ENCODE measurements at regions not wholly inside any gene's neighbourhood (a gene's known extent, or its start where the extent isn't known, plus 50 kb on each side); places are given as distances from the start of the nearest gene placed in this dataset.

DNA sequence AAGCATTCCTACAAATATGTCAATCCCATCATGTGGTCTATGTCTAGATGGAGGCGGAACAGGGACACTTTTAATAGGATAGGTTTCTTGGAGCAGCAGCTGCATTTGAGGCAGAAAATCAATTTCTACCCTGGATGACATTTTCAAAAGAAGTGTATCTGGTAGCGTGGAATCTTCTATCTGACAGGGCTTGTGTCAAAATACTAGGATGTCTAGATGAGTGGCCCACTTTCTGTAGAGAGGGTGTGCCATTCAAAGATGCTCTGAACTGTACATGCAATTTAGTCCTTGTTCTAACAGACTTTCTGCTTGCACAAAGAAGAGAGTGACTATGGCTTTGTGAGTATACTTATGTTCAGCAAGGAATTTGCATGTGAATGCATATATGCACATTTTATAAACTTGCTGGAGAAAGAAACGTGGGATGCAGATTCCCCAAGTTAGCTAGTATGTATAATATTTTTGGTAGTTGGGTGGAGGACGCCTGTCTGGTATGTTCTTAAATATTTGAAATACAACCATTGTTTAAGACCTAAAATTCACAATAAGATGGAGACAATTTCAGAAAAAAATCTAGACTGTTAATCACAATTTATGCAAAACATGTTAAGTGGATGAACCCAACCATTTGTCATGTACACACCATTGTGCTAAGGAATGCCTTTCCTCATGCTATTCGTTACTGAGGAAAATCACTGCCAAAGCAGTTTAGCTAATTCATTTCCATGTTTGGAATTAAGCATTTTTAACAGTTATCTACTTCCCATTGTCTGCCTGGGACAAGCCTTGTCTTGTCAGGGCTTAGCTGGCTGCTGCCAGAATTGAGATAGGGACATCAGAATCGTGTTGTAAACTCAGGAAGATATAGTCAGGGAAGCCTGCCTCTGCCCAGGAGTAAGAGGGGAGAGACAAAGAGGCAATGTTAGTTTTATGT lies 129.1 kb upstream of the MEF2C start:
- Histone ChIP-seq H3K9me3 (no peaks in the 10 kb centered on the region), H3K27me3 (no peaks in the 10 kb centered on the region), H3K4me3 (no peak overlapping the region), H3K4me1 (no peaks in the 10 kb centered on the region), H3K27ac (no peak overlapping the region), H3K36me3 (no peaks in the 10 kb centered on the region)
- no peak for TF ChIP-seq CTCF (IDR thresholded peaks at IDR 0.05)
- TF ChIP-seq POLR2AphosphoS5 (IDR thresholded peaks at IDR 0.05; ENCODE audit: insufficient read depth in 1 of 2, low read depth in 1 of 2) = no peak
- no peak for TF ChIP-seq POLR2A (IDR thresholded peaks at IDR 0.05)
- DNase-seq (ENCODE audit: extremely low spot score in 2 of 2) = no peak
- intact Hi-C loops (cut with DNase I) = no loop called here

DNA sequence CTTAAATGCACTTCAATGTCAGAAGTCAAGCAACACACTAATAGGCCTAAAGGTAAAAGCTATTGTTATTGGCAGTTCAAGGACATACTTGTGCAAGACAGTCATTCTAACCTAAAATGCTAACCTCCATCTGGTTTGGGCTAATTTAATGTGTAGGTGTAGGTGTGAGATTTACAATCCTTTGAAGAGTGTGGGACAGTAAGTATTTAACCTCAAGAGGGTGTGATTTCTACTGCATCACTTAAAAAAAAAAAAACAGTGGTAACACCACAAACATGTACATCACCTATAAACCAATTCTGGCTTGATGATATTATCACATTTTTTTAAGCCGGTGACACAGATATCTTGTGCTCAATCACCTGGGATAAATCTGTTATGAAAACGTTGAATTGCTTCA lies 127.5 kb upstream of the MEF2C start:
- Histone ChIP-seq H3K4me1 (no peaks in the 10 kb centered on the region), H3K9me3 (no peaks in the 10 kb centered on the region), H3K27ac (no peak overlapping the region), H3K4me3 (no peak overlapping the region), H3K36me3 (no peaks in the 10 kb centered on the region), H3K27me3 (no peaks in the 10 kb centered on the region)
- TF ChIP-seq CTCF (IDR thresholded peaks at IDR 0.05) (no peak), POLR2A (IDR thresholded peaks at IDR 0.05) (no peak), POLR2AphosphoS5 (IDR thresholded peaks at IDR 0.05; ENCODE audit: insufficient read depth in 1 of 2, low read depth in 1 of 2) (no peak)
- intact Hi-C loops (cut with DNase I) = no loop called here
- DNase-seq (ENCODE audit: extremely low spot score in 2 of 2) = no peak

DNA sequence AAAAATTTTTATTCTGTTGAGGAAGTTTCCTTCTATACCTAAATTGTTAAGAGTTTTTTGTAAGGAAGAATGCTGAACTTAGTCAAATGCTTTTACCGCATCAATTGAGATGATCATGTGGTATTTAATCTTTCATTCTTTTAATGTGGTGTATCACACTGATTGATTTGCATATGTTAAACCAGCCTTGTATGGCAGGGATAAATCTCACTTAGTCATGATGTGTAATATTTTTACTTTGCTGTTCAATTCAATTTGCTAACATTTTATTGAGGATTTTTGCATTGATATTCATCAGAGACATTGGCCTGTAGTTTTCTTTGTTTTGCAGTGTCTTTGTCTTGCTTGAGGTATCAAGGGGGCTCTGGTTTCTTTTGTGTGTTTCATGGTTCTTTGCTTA lies 125.3 kb upstream of the MEF2C start:
- Histone ChIP-seq H3K27me3 (no peaks in the 10 kb centered on the region), H3K27ac (no peak overlapping the region), H3K9me3 (no peaks in the 10 kb centered on the region), H3K4me3 (no peak overlapping the region), H3K4me1 (no peaks in the 10 kb centered on the region), H3K36me3 (no peaks in the 10 kb centered on the region)
- no peak for DNase-seq (ENCODE audit: extremely low spot score in 2 of 2)
- TF ChIP-seq POLR2A (IDR thresholded peaks at IDR 0.05) = no peak
- TF ChIP-seq POLR2AphosphoS5 (IDR thresholded peaks at IDR 0.05; ENCODE audit: insufficient read depth in 1 of 2, low read depth in 1 of 2) = no peak
- no peak for TF ChIP-seq CTCF (IDR thresholded peaks at IDR 0.05)
- intact Hi-C loops (cut with DNase I) = no loop called here

DNA sequence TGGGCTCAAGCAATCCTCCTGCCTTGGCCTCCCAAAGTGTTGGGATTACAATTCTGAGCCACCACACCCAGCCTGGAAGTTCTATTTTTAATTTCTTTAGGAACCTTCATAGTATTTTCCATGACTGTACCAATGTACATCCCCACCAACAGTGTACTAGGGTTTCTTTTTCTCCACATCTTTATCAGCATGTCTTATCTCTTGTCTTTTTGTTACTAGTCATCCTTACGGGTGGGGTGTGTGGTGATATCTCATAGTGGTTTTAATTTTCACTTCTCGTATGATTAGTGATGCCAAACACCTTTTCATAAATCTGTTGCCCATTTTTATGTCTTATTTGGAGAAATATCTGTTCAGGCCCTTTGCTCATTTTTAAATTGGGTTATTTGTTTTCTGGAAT lies 123.0 kb upstream of the MEF2C start:
- no peaks in the 10 kb centered on the region for H3K9me3 ChIP-seq
- H3K27me3 ChIP-seq = no peaks in the 10 kb centered on the region
- H3K27ac ChIP-seq = no peak overlapping the region
- TF ChIP-seq POLR2AphosphoS5 (IDR thresholded peaks at IDR 0.05; ENCODE audit: insufficient read depth in 1 of 2, low read depth in 1 of 2) (no peak), CTCF (IDR thresholded peaks at IDR 0.05) (no peak)
- H3K4me1 ChIP-seq = no peaks in the 10 kb centered on the region
- no peaks in the 10 kb centered on the region for H3K36me3 ChIP-seq
- no peak for DNase-seq (ENCODE audit: extremely low spot score in 2 of 2)
- no peak overlapping the region for H3K4me3 ChIP-seq
- intact Hi-C loops (cut with DNase I) = no loop called here

- Histone ChIP-seq H3K9me3 (no peaks in the 10 kb centered on the region), H3K4me1 (no peaks in the 10 kb centered on the region), H3K27ac (no peak overlapping the region), H3K36me3 (no peaks in the 10 kb centered on the region), H3K27me3 (no peaks in the 10 kb centered on the region), H3K4me3 (no peak overlapping the region)
- no peak for DNase-seq (ENCODE audit: extremely low spot score in 2 of 2)
- intact Hi-C loops (cut with DNase I) = no loop called here
- no peak for TF ChIP-seq CTCF (IDR thresholded peaks at IDR 0.05)
Observed at GRCh38 chr5:89004379-89004778, 121.4 kb upstream of the MEF2C start.
